Thyroid gland (tissue), 4 donors: ENCODE measurements at regions not wholly inside any gene's neighbourhood (a gene's known extent, or its start where the extent isn't known, plus 50 kb on each side); places are given as distances from the start of the nearest gene placed in this dataset.

Experiments used
- DNase-seq, 2 donors: peaks; one replicate each; pipeline ENCODE4 v3.0.0-alpha.2; 2019
- H3K27ac ChIP-seq, 3 donors: fragments of 200-600 bp; sonication (generic); 1 replicate in 2 of 3; 2 replicates in 1 of 3; pipeline ENCODE4 v1.5.1; 2016 to 2019; ENCODE audit warnings: mild to moderate bottlenecking in 1 of 3, moderate library complexity in 1 of 3
- H3K27me3 ChIP-seq: fragments of 200-600 bp; sonication (generic); one replicate; pipeline ENCODE4 v1.5.1; 2019
- H3K36me3 ChIP-seq, 2 donors: fragments of 200-600 bp; sonication (generic); one replicate each; pipeline ENCODE4 v1.5.1; 2016 to 2019
- H3K4me1 ChIP-seq, 2 donors: fragments of 200-600 bp; sonication (generic); one replicate each; pipeline ENCODE4 v1.5.1; 2017 to 2019
- H3K4me3 ChIP-seq, 3 donors: fragments of 200-600 bp; sonication (generic); replicated peaks in 1 of 3; 1 replicate in 2 of 3; 2 replicates in 1 of 3; pipeline ENCODE4 v1.5.1; 2016; ENCODE audit warnings: mild to moderate bottlenecking in 1 of 3
- H3K9me3 ChIP-seq: fragments of 200-600 bp; sonication (generic); one replicate; pipeline ENCODE4 v1.5.1; 2017
- CTCF ChIP-seq, 6 experiments: fragments of 200-600 bp in 3 of 6; fragments of 450-650 bp in 3 of 6; sonication (generic) in 3 of 6; IDR thresholded peaks; one replicate each; pipeline ENCODE4 v1.5.1; 2016 to 2019; ENCODE audit warnings: antibody characterized with exemption in 6 of 6, mild to moderate bottlenecking in 2 of 6, inconsistent platforms in 1 of 6, moderate library complexity in 1 of 6
- POLR2A ChIP-seq, 2 donors: fragments of 450-650 bp; IDR thresholded peaks; one replicate each; pipeline ENCODE4 v1.6.1; 2017; ENCODE audit warnings: antibody characterized with exemption in 2 of 2, mild to moderate bottlenecking in 2 of 2, moderate library complexity in 1 of 2
- WGBS, 2 donors: methylation state at CpG; one replicate each; pipeline ENCODE4 v1.1.5; 2017; 5-methylcytosine and 5-hydroxymethylcytosine counted together
- intact Hi-C: fragments of 100-400 bp; cut with DNase I; formaldehyde crosslinking; loops from one replicate; pipeline ENCODE4 v1.15.1; 2023

- no peaks in the 10 kb centered on the region for H3K36me3 ChIP-seq
- H3K4me3 ChIP-seq, result no peak overlapping the region
- H3K9me3 ChIP-seq, result no peaks in the 10 kb centered on the region
- intact Hi-C loops, result no loop called here
- no peak for DNase-seq
- no peaks in the 10 kb centered on the region for H3K27me3 ChIP-seq
- H3K27ac ChIP-seq, result no peak overlapping the region
- TF ChIP-seq CTCF (IDR thresholded peaks at IDR 0.05) (no peak), POLR2A (IDR thresholded peaks at IDR 0.05) (no peak)
- no peaks in the 10 kb centered on the region for H3K4me1 ChIP-seq
These were observed 475.8 kb downstream of the ZNF804A start for GRCh38 chr2:185074156-185074555.

- no peak for TF ChIP-seq CTCF (IDR thresholded peaks at IDR 0.05)
- TF ChIP-seq POLR2A (IDR thresholded peaks at IDR 0.05), result no peak
- H3K27me3 ChIP-seq, result no peaks in the 10 kb centered on the region
- no peak for DNase-seq
- WGBS, 2 donors, result 92 to 93% methylated on average over 3 of the region's 3 CpGs
- intact Hi-C loops, result no loop called here
- H3K36me3 ChIP-seq, result no peaks in the 10 kb centered on the region
- H3K27ac ChIP-seq, result no peak overlapping the region
- H3K4me1 ChIP-seq, result no peaks in the 10 kb centered on the region
- H3K9me3 ChIP-seq, result no peaks in the 10 kb centered on the region
- H3K4me3 ChIP-seq, result no peak overlapping the region
These were observed 484.4 kb downstream of the ZNF804A start for GRCh38 chr2:185082749-185083148.

- H3K9me3 ChIP-seq, result no peaks in the 10 kb centered on the region
- DNase-seq, result no peak
- no peaks in the 10 kb centered on the region for H3K27me3 ChIP-seq
- no peaks in the 10 kb centered on the region for H3K36me3 ChIP-seq
- TF ChIP-seq POLR2A (IDR thresholded peaks at IDR 0.05), result no peak
- TF ChIP-seq CTCF (IDR thresholded peaks at IDR 0.05), result no peak
- no peak overlapping the region for H3K27ac ChIP-seq
- WGBS, 2 donors, result 73 to 74% methylated on average over 2 of the region's 2 CpGs
- H3K4me3 ChIP-seq, result no peak overlapping the region
- intact Hi-C loops, result no loop called here
- no peaks in the 10 kb centered on the region for H3K4me1 ChIP-seq
These were observed 510.3 kb downstream of the ZNF804A start for GRCh38 chr2:185108588-185108987.

- Histone ChIP-seq H3K9me3 (no peaks in the 10 kb centered on the region), H3K4me3 (no peak overlapping the region), H3K27ac (no peak overlapping the region), H3K36me3 (no peaks in the 10 kb centered on the region), H3K27me3 (no peaks in the 10 kb centered on the region), H3K4me1 (no peaks in the 10 kb centered on the region)
- TF ChIP-seq POLR2A (IDR thresholded peaks at IDR 0.05) (no peak), CTCF (IDR thresholded peaks at IDR 0.05) (no peak)
- WGBS, 2 donors, result 87 to 95% methylated on average over 1 of the region's 1 CpG
- intact Hi-C loops, result no loop called here
- no peak for DNase-seq
These were observed 529.1 kb downstream of the ZNF804A start for GRCh38 chr2:185127412-185127811.

- no peak for TF ChIP-seq POLR2A (IDR thresholded peaks at IDR 0.05)
- no peak for TF ChIP-seq CTCF (IDR thresholded peaks at IDR 0.05)
- Histone ChIP-seq H3K36me3 (no peaks in the 10 kb centered on the region), H3K27me3 (no peaks in the 10 kb centered on the region), H3K4me1 (no peaks in the 10 kb centered on the region), H3K9me3 (no peaks in the 10 kb centered on the region), H3K4me3 (no peak overlapping the region), H3K27ac (no peak overlapping the region)
- no peak for DNase-seq
- intact Hi-C loops, result no loop called here
These were observed 530.0 kb downstream of the ZNF804A start for GRCh38 chr2:185128346-185128745.
